DMS53 (cell line): ENCODE measurements at regions not wholly inside any gene's neighbourhood (a gene's known extent, or its start where the extent isn't known, plus 50 kb on each side); places are given as distances from the start of the nearest gene placed in this dataset.
"Not testable (repeated sequence)": the region's sequence is repeated elsewhere in the genome, so short reads cannot be mapped to it uniquely, and the experiment has no call there.

ENCODE experiments used
- DNase-seq: peaks from one replicate; lab custom pipeline; 2025; lab: John Stamatoyannopoulos, UW

DNA sequence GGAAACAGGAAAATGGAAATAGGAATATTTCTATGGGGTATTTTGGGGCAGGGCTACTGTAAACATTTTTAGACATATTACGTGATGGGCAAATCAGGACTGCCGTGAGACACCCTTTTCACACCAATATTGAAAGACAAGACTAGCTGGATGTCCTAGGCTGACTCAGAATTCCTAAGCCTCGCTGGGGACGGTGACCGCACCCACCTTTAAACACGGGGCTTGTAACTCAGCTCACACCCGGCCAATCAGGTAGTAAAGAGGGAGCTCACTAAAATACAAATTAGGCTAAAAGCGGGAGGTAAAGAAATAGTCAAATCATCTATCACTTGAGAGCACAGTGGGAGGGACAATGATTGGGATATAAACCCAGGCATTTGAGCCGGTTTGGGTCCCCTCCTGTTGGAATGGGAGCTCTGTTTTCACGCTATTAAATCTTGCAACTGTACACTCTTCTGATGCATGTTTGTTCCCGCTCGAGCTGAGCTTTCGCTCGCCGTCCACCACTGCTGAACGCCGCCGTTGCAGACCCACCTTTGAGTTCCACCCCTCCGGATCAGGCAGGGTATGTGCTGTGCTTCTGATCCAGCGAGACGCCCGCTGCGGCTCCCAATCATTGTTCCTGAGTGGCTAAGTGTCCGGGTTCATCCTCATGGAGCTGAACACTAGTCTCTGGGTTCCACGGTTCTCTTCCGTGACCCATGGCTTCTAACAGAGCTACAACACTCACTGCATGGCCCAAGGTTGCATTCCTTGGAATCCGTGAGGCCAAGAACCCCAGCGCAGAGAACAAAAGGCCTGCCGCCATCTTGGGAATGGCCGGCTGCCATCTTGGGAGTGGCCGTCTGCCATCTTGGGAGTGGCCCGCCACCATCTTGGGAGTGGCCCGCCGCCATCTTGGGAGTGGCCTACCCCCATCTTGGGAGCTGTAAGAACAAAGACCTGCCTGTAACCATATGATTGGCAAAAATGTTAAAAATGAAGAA lies 152.6 kb downstream of the CRLF2 start:
- DNase-seq, result no peak

DNA sequence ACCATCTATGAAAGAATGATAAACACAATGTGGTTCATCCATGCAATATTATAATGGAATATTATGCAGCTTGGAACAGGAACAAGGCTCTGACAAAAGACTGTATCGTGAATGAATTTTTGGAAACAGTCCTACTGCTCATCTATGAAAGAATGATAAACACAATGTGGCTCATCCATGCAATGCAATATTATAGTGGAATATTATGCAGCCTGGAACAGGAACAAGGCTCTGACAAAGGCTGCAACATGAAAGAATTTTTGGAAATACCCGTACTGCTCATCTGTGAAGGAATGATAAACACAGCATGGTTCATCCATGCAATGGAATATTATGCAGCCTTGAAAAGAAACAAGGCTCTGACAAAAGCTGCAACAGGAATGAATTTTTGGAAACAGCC lies 158.8 kb downstream of the CRLF2 start:
- DNase-seq, result not testable (repeated sequence)

DNA sequence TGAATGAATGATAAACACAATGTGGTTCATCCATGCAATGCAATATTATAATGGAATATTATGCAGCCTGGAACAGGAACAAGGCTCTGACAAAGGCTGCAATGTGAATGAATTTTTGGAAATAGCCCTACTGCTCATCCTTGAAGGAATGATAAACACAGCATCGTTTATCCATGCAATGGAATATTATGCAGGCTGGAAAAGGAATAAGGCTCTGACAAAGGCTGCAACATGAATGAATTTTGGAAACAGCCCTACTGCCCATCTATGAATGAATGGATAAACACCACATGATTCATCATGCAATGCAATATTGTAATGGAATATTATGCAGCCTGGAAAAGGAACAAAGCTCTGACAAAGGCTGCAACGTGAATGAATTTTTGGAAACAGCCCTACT lies 159.4 kb downstream of the CRLF2 start:
- no peak for DNase-seq

DNA sequence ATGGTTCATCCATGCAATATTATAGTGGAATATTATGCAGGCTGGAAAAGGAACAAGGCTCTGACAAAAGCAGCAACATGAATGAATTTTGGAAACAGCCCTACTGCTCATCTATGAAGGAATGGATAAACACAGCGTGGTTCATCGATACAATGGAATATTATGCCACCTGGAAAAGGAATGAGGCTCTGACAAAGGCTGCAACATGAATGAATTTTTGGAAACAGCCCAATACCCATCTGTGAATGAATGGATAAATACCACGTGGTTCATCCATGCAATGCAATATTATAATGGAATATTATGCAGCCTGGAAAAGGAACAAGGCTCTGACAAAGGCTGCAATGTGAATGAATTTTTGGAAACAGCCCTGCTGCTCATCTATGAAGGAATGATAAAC lies 160.4 kb downstream of the CRLF2 start:
- no peak for DNase-seq

DNA sequence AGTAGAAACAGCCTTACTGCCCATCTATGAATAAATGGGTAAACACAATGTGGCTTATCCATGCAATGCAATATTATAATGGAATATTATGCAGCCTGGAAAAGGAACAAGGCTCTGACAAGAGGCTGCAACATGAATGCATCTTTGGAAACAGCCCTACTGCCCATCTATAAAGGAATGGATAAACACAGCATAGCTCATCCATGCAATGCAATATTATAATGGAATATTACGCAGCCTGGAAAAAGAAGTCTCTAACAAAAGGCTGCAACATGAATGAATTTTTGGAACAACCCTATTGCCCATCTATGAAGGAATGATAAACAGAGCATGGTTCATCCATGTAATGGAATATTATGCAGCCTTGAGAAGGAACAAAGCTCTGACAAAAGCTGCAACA lies 161.0 kb downstream of the CRLF2 start:
- DNase-seq, result no peak

DNA sequence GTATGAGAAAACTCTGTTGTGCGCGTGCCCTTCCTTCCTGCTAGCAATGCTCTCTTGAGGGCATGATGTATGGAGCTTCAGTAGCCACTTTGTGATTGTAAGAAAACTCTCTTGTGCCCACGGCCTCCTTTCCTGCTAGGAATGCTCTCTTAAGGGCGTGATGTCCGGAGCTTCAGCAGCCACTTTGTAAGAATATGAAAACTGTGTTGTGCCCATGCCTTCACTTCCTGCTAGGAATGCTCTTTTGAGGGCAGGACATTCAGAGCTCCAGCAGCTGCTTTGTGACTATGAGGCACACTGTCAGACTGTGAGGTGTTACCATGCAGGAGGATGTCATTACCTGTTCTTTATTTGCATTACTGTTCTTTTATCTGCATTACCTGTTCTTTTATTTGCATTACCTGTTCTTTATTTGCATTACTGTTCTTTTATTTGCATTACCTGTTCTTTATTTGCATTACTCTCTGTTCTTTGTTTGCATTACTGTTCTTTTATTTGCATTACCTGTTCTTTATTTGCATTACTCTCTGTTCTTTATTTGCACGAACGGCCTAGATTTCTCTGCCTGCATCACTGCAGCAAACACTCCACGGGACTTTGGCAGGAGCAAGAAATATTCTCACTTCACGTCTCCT lies 166.7 kb downstream of the CRLF2 start:
- DNase-seq, result no peak

DNA sequence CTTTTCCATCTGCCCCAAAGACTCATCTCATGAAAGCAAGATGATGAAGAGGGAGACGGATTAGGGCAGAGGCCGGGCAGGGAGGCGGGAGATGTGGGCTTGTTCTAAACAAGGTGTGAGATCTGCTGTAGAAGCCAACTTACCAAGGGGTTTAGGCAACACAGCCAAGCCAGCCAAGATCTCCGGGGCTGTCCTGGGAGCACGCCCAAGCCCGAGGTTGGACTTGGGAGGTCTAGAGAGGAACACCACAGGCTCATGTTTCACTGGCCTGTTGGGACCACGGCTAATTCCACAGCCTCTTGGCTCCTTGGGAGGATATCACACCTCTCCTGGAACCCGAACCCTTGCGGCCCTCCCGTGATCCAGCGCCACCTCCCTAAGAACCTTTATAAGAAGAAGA lies 171.4 kb downstream of the CRLF2 start:
- no peak for DNase-seq

DNA sequence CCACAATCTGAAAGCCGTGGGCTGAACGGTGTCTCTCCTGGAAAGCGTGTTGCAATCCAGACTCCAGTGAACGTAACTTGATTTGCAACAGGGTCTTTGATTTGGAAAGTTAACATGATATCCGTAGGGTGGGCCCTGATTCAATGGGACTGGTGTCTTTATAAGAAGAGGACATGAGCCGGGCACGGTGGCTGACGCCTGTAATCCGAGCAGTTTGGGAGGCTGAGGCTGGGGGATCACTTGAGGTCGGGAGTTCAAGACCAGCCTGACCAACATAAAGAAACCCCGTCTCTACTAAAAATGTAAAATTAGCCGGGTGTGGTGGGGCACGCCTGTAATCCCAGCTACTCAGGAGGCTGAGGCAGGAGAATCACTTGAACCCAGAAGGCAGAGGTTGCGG lies 176.5 kb downstream of the CRLF2 start:
- not testable (repeated sequence) for DNase-seq

DNA sequence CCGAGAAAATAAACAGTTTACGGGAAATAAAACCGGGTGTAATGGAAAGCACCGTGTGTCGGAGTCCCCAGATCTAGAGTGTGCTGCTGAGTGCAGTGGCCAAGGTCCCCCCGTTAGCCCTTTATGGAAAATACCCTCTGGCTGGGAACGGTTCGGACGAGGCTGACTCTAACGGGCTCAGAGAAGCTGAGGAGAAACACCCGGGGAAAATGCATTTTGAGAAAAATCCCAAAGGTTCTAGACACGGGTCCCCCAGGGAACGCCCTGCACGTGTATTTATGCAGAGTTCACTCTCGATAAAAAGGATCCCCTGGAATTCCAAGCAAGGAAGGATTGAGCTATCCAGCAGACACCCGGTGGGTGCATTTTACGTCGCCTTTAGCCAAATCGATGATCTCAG lies 177.2 kb downstream of the CRLF2 start:
- no peak for DNase-seq

DNA sequence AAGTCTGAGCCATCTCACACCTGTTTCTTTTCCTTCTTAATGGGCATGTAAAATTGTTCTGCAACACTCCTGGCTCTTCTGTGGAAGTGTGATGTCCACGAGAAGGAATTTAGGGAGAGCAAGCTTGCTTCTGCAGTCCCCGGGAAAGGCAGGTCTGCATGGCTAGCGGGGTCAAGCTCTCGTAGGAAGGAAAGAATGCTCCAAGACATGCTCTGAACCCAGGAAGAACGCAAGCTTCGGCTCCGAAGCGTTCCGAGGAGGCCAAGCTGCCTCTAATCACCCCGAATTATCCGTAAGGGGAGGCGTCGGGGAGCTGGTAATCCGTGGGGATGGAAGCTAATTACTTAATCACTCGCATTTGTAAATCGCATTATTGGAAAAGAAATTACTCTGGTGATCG lies 177.7 kb downstream of the CRLF2 start:
- no peak for DNase-seq

DNA sequence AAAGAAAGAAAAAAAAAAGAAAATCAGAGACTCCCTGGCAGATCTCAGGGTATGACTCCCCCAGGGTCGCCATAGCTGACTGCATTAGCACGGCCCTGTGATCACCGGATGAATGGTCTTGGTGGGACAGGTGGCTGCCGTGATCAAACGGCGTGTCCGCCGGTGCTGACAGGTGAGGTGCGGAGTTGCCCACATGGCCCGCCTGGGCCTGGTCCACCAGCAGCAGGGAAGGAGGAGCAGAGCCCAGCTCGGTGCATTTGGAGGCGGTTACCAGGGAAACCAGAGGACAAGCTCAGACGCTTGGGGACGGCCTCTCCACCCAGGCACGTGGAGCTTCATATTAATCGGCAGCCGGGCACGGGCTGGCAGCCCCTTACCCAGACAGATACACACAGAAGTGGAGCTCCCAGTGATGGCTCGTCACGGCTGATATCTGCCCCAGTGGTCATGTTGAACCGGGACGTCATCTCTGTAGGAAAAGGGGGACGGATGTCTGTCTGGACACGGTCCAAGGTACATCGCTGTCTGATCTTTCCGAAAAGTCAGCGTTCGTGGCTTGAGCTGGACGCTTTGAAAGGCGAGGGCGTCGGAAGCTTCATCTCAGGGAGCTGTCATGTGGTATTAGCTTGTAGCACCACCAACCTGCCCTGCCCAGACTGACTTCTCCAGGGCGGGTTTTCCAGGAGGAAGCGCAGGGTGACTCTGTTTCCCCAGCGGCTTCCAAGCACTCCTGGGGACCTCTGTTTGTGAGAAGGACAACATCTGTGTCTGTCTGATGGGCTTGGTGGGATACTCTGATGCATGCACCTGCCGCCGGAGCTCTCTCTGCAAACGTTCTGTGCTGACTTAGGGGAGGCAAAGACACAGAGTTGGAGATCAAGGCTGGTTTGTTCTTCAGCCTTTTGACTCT lies 180.7 kb downstream of the CRLF2 start:
- no peak for DNase-seq

DNA sequence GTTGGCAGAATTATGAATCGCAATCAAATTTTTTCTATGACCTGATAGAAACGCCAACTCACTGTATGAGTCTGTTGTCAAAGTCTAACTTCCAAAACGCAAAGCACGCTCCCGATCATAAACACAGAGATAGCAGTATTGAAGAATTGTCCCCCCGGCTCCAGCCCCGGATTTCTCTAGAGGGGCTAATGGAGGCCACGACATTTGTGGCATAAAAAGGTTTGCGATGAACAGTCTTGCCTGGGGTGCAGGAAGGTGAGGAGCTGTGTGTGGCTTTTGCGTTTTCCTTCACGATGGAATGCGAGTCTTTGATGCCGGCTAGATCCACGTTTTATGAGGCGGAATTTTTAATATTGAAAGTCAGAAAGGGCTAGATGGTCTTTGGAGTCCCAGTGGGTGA lies 183.0 kb downstream of the CRLF2 start:
- DNase-seq, result no peak

DNA sequence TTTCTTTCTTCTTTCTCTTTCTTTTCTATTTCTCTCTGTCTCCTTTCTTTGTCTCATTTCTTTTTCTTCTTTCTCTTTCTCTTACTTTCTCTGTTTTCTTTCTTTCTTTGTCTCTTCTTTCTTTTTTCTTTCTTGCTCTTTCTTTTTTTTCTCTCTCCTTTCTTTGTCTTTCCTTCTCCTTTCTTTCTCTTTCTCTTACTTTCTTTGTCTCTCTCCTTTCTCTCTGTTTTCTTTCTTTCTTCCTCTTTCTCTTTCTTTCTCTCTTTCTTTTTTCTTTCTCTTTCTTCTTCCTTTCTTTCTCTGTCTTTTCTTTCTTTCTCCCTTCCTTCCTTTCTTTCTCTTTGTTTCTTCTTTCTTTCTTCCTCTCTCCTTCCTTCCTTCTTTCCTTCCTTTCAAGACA lies 184.8 kb downstream of the CRLF2 start:
- DNase-seq, result no peak

DNA sequence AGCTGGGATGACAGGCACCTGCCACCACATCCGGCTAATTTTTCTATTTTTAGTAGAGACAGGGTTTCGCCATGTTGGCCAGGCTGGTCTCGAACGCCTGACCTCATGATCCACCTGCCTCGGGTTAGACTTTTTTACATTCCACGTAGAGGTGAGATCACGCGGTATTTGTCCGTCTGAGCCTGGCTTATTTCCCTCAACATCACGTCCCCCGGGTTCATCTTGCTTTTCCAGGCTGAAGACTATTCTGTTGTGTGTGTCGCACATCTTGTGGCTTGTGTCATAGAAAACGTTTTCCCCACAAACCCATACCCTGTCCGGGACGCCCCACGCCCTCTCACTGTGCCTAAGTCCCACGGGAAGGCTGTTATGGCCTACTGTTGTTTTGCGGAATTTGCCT lies 185.3 kb downstream of the CRLF2 start:
- no peak for DNase-seq

DNA sequence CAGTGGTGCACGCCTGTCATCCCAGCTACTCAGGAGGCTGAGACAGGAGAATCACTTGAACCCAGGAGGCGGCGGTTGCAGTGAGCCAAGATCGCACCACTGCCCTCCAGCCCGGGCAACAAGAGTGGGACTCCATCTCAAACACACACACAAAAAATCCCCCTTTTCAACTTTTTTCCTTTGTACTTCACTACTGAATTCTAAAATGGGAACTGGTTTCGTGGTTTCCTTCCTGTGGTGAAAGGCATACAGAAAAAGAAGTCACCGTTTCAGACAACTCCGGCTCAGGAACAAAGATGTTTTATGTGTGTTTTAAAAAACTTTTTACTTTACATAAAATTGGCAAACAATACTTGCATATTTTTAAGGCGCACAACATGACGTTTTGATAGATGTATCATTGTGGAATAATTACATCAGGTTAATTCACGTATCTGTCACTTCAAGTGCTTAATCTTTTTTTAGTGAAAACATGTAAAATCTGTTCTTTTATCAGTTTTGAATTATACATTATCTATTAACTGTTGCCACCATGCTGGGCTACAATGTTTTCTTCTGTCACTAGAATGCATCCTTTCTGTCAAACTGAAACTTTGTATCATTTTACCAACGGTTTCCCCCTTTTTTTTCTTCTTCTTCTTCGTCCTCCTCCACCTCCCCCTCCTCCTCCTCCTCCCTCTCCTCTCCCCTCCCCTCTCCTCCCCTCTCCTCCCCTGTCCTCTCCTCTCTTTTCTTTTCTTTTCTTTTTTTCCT lies 186.0 kb downstream of the CRLF2 start:
- DNase-seq, result no peak

DNA sequence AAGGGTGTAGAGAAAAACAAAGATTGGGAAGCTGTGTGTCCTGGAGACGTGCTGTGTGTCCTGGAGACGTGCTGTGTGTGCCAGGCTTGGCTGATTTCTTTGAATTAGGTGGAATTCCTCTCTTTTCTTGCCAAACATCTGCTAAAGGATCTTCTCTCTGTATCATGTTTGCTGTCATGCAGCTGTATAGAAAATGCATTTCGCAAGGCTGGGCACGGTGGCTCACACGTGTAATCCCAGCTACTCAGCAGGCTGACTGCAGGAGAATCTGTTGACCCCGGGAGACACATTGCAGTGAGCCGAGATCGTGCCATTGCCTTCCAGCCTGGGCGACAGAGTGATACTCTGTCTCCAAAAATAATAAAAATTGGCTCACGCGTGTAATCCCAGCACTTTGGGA lies 187.0 kb downstream of the CRLF2 start:
- no peak for DNase-seq

DNA sequence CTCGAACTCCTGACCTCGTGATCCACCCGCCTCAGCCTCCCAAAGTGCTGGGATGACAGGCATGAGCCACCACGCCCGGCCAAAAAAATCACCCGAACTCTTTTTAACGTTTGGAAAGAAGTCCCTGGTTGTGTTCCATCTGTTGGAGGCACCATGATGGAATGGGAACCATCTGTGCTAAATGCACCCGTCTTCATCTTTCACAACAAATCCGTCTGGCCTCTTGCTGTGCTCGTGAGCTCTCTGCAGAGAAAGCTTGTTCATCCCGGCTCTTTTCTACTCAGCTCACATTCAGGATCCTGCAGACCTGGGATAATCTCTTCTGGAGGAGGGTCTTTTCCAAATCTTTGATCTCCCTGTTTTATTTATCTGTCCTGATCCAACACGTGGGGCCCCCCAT lies 188.8 kb downstream of the CRLF2 start:
- no peak for DNase-seq

DNA sequence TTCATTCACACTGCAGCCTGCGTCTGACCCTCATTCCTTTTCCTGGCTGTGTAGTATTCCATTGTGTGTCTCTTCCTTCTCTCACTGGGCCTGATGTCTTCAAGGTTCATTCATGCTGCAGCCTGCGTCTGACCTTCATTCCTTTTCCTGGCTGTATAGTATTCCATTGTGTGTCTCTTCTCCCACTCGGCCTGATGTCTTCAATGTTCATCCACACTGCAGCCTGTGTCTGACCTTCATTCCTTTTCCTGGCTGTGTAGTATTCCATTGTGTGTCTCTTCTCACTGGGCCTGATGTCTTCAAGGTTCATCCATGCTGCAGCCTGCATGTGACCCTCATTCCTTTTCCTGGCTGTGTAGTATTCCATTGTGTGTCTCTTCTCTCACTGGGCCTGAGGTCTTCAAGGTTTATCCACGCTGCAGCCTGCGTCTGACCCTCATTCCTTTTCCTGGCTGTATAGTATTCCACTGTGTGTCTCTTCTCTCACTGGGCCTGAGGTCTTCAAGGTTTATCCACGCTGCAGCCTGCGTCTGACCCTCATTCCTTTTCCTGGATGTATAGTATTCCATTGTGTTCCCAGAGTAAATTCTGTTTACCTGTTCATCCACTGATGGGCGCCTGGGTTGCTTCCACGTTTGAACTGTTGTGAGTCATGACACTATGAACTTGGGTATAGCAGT lies 191.0 kb downstream of the CRLF2 start:
- DNase-seq, result not testable (repeated sequence)

DNA sequence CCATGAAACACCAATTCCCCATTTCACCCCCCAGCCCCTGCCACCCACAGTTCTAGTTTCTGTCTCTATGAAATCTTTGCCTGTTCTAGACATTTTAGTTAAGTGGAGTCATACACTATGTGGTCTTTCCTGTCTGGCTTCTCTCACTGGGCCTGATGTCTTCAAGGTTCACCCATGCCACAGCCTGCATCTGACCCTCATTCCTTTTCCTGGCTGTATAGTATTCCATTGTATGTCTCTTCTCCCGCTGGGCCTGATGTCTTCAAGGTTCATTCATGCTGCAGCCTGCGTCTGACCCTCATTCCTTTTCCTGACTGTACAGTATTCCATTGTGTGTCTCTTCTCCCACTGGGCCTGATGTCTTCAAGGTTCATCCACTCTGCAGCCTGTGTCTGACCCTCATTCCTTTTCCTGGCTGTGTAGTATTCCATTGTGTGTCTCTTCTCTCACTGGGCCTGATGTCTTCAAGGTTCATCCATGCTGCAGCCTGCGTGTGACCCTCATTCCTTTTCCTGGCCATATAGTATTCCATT lies 191.7 kb downstream of the CRLF2 start:
- DNase-seq, result no peak

DNA sequence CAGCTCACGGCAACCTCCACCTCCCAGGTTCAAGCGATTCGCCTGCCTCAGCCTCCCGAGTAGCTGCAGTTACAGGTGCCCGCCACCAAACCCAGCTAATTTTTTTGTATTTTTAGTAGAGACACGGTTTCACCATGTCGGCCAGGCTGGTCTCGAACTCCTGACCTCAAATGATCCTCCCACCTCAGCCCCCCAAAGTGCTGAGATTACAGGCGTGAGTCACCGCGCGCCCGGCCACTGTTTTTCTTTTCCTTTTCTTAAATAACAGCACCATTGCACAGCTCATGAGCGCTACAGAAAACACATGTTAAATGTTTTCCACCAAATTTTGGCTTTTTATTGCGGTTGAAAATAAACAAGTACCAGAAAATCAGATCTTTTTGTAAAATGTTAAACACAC lies 195.5 kb downstream of the CRLF2 start:
- DNase-seq, result not testable (repeated sequence)

DNA sequence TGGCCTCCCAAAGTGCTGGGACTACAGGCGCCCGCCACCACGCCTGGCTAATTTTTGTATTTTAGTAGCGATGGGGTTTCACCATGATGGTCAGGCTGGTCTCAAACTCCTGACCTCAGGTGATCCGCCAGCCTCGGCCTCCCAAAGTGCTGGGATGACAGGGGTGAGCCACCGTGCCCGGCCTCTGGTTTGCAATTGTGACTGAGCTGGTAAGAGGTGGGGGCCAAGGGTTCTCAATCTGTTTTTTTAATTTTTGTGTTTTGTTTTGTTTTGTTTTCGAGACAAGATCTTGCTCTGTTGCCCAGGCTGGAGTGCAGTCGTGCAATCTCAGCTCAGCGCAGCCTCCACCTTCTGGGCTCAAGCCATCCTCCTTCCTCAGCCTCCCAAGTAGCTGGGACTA lies 196.2 kb downstream of the CRLF2 start:
- not testable (repeated sequence) for DNase-seq
